ENCODE measurements at regions not wholly inside any gene's neighbourhood (a gene's known extent, or its start where the extent isn't known, plus 50 kb on each side); places are given as distances from the start of the nearest gene placed in this dataset.

GRCh38 chr15:95401587-95401986 lies 928.9 kb upstream of the NR2F2 start:
- DNase-seq, result no peak
- H3K4me1 ChIP-seq (ENCODE audit: control insufficient read depth in 1 of 2, insufficient read depth in 2 of 2, low read length in 2 of 2), result no peaks in the 10 kb centered on the region
- H4K91ac ChIP-seq (ENCODE audit: low read depth, low read length), result no peak overlapping the region
- no peak overlapping the region for H2AK5ac ChIP-seq (ENCODE audit: low read length)
- H3K79me1 ChIP-seq (ENCODE audit: low read length), result no peaks in the 10 kb centered on the region
- no CpG with 5 or more reads among the region's 1 CpG for WGBS (ENCODE audit: extremely low coverage, insufficient coverage, insufficient read length)
- H4K12ac ChIP-seq (ENCODE audit: low read depth, low read length), result no peak overlapping the region
- no peaks in the 10 kb centered on the region for H3K79me2 ChIP-seq (ENCODE audit: control insufficient read depth, insufficient read depth, low read length, poor library complexity)
- H3K9ac ChIP-seq (ENCODE audit: low read length), result no peak overlapping the region
- H2BK120ac ChIP-seq (ENCODE audit: insufficient read depth, low read length, poor library complexity), result no peak overlapping the region
- H3K27me3 ChIP-seq (ENCODE audit: insufficient read depth, low read length), result no peaks in the 10 kb centered on the region
- no peak overlapping the region for H3K4ac ChIP-seq (ENCODE audit: low read depth, low read length)
- no peak overlapping the region for H3K14ac ChIP-seq (ENCODE audit: low read length)
- H2BK5ac ChIP-seq (ENCODE audit: low read depth, low read length, poor library complexity), result no peak overlapping the region
- H2AFZ ChIP-seq (ENCODE audit: insufficient read depth, low read length, poor library complexity), result no peak overlapping the region
- no peak overlapping the region for H3K18ac ChIP-seq (ENCODE audit: low read length)
- H4K8ac ChIP-seq (ENCODE audit: low read depth, low read length), result no peak overlapping the region
- no peak overlapping the region for H3K27ac ChIP-seq (ENCODE audit: low read depth, low read length)
- no peak overlapping the region for H3K4me3 ChIP-seq (ENCODE audit: low read depth, low read length)
- no peak overlapping the region for H2BK12ac ChIP-seq (ENCODE audit: low read length)
- no peaks in the 10 kb centered on the region for H3K9me3 ChIP-seq (ENCODE audit: insufficient read depth, low read depth, low read length)
- H3K23ac ChIP-seq (ENCODE audit: low read length), result no peak overlapping the region
- H3K36me3 ChIP-seq (ENCODE audit: control insufficient read depth in 1 of 2, insufficient read depth in 2 of 2, low read length in 2 of 2), result no peaks in the 10 kb centered on the region
- H3K4me2 ChIP-seq (ENCODE audit: low read length), result no peak overlapping the region

- no peak overlapping the region for H3K27ac ChIP-seq (ENCODE audit: low read depth, low read length)
- no peak overlapping the region for H3K4me2 ChIP-seq (ENCODE audit: low read length)
- H3K9me3 ChIP-seq (ENCODE audit: insufficient read depth, low read depth, low read length), result no peaks in the 10 kb centered on the region
- no peak overlapping the region for H3K14ac ChIP-seq (ENCODE audit: low read length)
- H4K8ac ChIP-seq (ENCODE audit: low read depth, low read length), result no peak overlapping the region
- H2BK5ac ChIP-seq (ENCODE audit: low read depth, low read length, poor library complexity), result no peak overlapping the region
- no peaks in the 10 kb centered on the region for H3K4me1 ChIP-seq (ENCODE audit: control insufficient read depth in 1 of 2, insufficient read depth in 2 of 2, low read length in 2 of 2)
- no peak overlapping the region for H2AFZ ChIP-seq (ENCODE audit: insufficient read depth, low read length, poor library complexity)
- H3K4ac ChIP-seq (ENCODE audit: low read depth, low read length), result no peak overlapping the region
- no peaks in the 10 kb centered on the region for H3K36me3 ChIP-seq (ENCODE audit: control insufficient read depth in 1 of 2, insufficient read depth in 2 of 2, low read length in 2 of 2)
- no peak overlapping the region for H4K91ac ChIP-seq (ENCODE audit: low read depth, low read length)
- H3K79me2 ChIP-seq (ENCODE audit: control insufficient read depth, insufficient read depth, low read length, poor library complexity), result no peaks in the 10 kb centered on the region
- H3K4me3 ChIP-seq (ENCODE audit: low read depth, low read length), result no peak overlapping the region
- no peak overlapping the region for H3K9ac ChIP-seq (ENCODE audit: low read length)
- DNase-seq, result no peak
- H2BK120ac ChIP-seq (ENCODE audit: insufficient read depth, low read length, poor library complexity), result no peak overlapping the region
- no peak overlapping the region for H2AK5ac ChIP-seq (ENCODE audit: low read length)
- H3K79me1 ChIP-seq (ENCODE audit: low read length), result no peaks in the 10 kb centered on the region
- H3K23ac ChIP-seq (ENCODE audit: low read length), result no peak overlapping the region
- no peaks in the 10 kb centered on the region for H3K27me3 ChIP-seq (ENCODE audit: insufficient read depth, low read length)
- H4K12ac ChIP-seq (ENCODE audit: low read depth, low read length), result no peak overlapping the region
- no peak overlapping the region for H2BK12ac ChIP-seq (ENCODE audit: low read length)
- no CpG with 5 or more reads among the region's 3 CpGs for WGBS (ENCODE audit: extremely low coverage, insufficient coverage, insufficient read length)
- H3K18ac ChIP-seq (ENCODE audit: low read length), result no peak overlapping the region
Observed at GRCh38 chr15:95405447-95405846, 925.1 kb upstream of the NR2F2 start.

GRCh38 chr15:95407534-95407933 lies 923.0 kb upstream of the NR2F2 start:
- no peak overlapping the region for H4K8ac ChIP-seq (ENCODE audit: low read depth, low read length)
- no peak overlapping the region for H3K4me2 ChIP-seq (ENCODE audit: low read length)
- H3K79me2 ChIP-seq (ENCODE audit: control insufficient read depth, insufficient read depth, low read length, poor library complexity), result no peaks in the 10 kb centered on the region
- H3K9me3 ChIP-seq (ENCODE audit: insufficient read depth, low read depth, low read length), result no peaks in the 10 kb centered on the region
- no peak overlapping the region for H3K27ac ChIP-seq (ENCODE audit: low read depth, low read length)
- H2AK5ac ChIP-seq (ENCODE audit: low read length), result no peak overlapping the region
- no peak overlapping the region for H4K91ac ChIP-seq (ENCODE audit: low read depth, low read length)
- H3K4me3 ChIP-seq (ENCODE audit: low read depth, low read length), result no peak overlapping the region
- DNase-seq, result no peak
- H4K12ac ChIP-seq (ENCODE audit: low read depth, low read length), result no peak overlapping the region
- H3K27me3 ChIP-seq (ENCODE audit: insufficient read depth, low read length), result no peaks in the 10 kb centered on the region
- H2BK120ac ChIP-seq (ENCODE audit: insufficient read depth, low read length, poor library complexity), result no peak overlapping the region
- H2BK12ac ChIP-seq (ENCODE audit: low read length), result no peak overlapping the region
- no peak overlapping the region for H3K18ac ChIP-seq (ENCODE audit: low read length)
- no peak overlapping the region for H3K4ac ChIP-seq (ENCODE audit: low read depth, low read length)
- no peak overlapping the region for H2AFZ ChIP-seq (ENCODE audit: insufficient read depth, low read length, poor library complexity)
- H3K4me1 ChIP-seq (ENCODE audit: control insufficient read depth in 1 of 2, insufficient read depth in 2 of 2, low read length in 2 of 2), result no peaks in the 10 kb centered on the region
- H3K36me3 ChIP-seq (ENCODE audit: control insufficient read depth in 1 of 2, insufficient read depth in 2 of 2, low read length in 2 of 2), result no peaks in the 10 kb centered on the region
- H3K14ac ChIP-seq (ENCODE audit: low read length), result no peak overlapping the region
- no peak overlapping the region for H2BK5ac ChIP-seq (ENCODE audit: low read depth, low read length, poor library complexity)
- no peak overlapping the region for H3K23ac ChIP-seq (ENCODE audit: low read length)
- no peak overlapping the region for H3K9ac ChIP-seq (ENCODE audit: low read length)
- H3K79me1 ChIP-seq (ENCODE audit: low read length), result no peaks in the 10 kb centered on the region

DNA sequence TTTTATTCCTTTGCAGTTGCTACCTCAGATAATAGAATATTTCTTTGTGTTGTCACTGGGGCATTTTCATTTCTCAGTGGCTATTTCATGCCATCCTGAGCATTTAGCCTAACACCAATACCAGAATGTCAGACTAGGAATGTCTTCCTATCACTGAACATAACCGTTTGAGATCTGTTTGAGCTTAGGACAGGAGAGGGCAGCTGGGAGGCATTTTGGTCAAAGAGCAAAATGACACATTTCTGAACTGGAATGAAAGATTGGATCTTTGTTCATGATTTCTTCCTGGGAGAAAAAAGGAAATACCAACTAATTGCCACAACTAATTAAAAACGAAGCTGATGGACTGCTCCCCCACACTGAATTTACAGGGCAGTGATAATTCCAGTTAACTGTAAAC lies 921.3 kb upstream of the NR2F2 start:
- peak in 1 of 2 donors; percentile 5 for DNase-seq
- Histone ChIP-seq H2BK120ac (ENCODE audit: insufficient read depth, low read length, poor library complexity) (no peak overlapping the region), H4K12ac (ENCODE audit: low read depth, low read length) (no peak overlapping the region), H2BK12ac (ENCODE audit: low read length) (no peak overlapping the region), H4K8ac (ENCODE audit: low read depth, low read length) (no peak overlapping the region), H2AK5ac (ENCODE audit: low read length) (no peak overlapping the region), H2BK5ac (ENCODE audit: low read depth, low read length, poor library complexity) (no peak overlapping the region), H3K23ac (ENCODE audit: low read length) (no peak overlapping the region), H3K14ac (ENCODE audit: low read length) (no peak overlapping the region), H3K4me1 (ENCODE audit: control insufficient read depth in 1 of 2, insufficient read depth in 2 of 2, low read length in 2 of 2) (no peaks in the 10 kb centered on the region), H3K4ac (ENCODE audit: low read depth, low read length) (no peak overlapping the region), H3K9me3 (ENCODE audit: insufficient read depth, low read depth, low read length) (no peaks in the 10 kb centered on the region), H3K36me3 (ENCODE audit: control insufficient read depth in 1 of 2, insufficient read depth in 2 of 2, low read length in 2 of 2) (no peaks in the 10 kb centered on the region), H3K79me1 (ENCODE audit: low read length) (no peaks in the 10 kb centered on the region), H3K9ac (ENCODE audit: low read length) (no peak overlapping the region), H4K91ac (ENCODE audit: low read depth, low read length) (no peak overlapping the region), H3K4me3 (ENCODE audit: low read depth, low read length) (no peak overlapping the region), H3K27me3 (ENCODE audit: insufficient read depth, low read length) (no peaks in the 10 kb centered on the region), H3K27ac (ENCODE audit: low read depth, low read length) (no peak overlapping the region), H3K4me2 (ENCODE audit: low read length) (no peak overlapping the region), H2AFZ (ENCODE audit: insufficient read depth, low read length, poor library complexity) (no peak overlapping the region), H3K18ac (ENCODE audit: low read length) (no peak overlapping the region), H3K79me2 (ENCODE audit: control insufficient read depth, insufficient read depth, low read length, poor library complexity) (no peaks in the 10 kb centered on the region)
- WGBS (ENCODE audit: extremely low coverage, insufficient coverage, insufficient read length), result no CpG with 5 or more reads among the region's 2 CpGs

All from trophoblast cell (in vitro differentiated cells and primary cell).